ENCODE measurements at regions not wholly inside any gene's neighbourhood (a gene's known extent, or its start where the extent isn't known, plus 50 kb on each side); places are given as distances from the start of the nearest gene placed in this dataset.

DNA sequence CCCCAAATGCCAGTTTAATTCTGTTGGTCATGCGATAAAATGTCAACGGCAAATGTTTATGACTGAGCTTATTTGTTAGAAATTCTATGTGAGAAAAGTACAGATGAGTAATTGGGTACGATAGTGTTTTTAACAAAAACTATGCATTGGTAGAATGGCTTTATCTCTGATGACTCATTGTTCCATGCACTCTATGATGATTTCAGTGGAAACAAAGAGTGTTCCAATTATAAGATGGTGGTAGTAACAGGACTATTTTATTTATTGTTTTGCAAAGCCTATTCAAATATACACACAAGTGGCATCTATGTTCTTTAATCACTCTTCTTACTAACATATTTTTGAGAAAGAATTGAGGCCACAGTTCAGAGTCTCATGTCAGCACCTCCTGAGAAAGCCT lies 353.7 kb upstream of the IRX2 start:
- TF ChIP-seq, protein P1, sequence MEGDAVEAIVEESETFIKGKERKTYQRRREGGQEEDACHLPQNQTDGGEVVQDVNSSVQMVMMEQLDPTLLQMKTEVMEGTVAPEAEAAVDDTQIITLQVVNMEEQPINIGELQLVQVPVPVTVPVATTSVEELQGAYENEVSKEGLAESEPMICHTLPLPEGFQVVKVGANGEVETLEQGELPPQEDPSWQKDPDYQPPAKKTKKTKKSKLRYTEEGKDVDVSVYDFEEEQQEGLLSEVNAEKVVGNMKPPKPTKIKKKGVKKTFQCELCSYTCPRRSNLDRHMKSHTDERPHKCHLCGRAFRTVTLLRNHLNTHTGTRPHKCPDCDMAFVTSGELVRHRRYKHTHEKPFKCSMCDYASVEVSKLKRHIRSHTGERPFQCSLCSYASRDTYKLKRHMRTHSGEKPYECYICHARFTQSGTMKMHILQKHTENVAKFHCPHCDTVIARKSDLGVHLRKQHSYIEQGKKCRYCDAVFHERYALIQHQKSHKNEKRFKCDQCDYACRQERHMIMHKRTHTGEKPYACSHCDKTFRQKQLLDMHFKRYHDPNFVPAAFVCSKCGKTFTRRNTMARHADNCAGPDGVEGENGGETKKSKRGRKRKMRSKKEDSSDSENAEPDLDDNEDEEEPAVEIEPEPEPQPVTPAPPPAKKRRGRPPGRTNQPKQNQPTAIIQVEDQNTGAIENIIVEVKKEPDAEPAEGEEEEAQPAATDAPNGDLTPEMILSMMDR (IDR thresholded peaks at IDR 0.05), result no peak
- TF ChIP-seq POLR2AphosphoS5 (IDR thresholded peaks at IDR 0.05) (no peak), EP300 (IDR thresholded peaks at IDR 0.05) (no peak), POLR2A (IDR thresholded peaks at IDR 0.05) (no peak)
